ENCODE measurements at regions not wholly inside any gene's neighbourhood (a gene's known extent, or its start where the extent isn't known, plus 50 kb on each side); places are given as distances from the start of the nearest gene placed in this dataset.

DNA sequence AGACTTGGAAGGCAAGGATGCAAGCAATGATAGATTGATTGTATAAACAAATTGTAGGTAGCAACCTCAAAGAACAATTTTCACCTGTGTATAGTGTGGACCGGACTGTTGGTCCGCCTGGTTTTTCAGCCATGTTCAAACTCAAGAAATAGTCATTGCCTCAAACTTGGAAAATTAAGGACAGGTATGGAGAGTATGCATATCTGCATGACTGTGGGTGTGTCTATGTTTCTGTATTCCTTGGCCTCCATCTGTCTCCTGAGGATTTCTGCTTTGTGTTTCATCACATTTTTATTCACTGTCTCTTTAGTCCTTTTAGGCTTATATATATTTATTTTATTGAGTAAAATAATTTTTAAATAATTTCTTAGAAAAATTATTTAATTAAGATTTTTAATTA lies 53.9 kb upstream of the RASA2 start:
- Mint-ChIP-seq H3K4me1 (peaks cover 3% of the 10 kb centered on the region), H3K36me3 (ENCODE audit: low read depth) (peaks cover 5% of the 10 kb centered on the region), H3K9me3 (no peaks in the 10 kb centered on the region), H3K4me3 (no peak overlapping the region), H3K27ac (no peak overlapping the region), H3K27me3 (no peaks in the 10 kb centered on the region)
- ChIA-PET POLR2A (no interaction called here), CTCF (interaction anchor here (1.4 kb wide), 1 partner anchor 16 kb away, joined by 6 read pairs; no protein-coding TSS in a partner anchor)
- no peak for DNase-seq

DNA sequence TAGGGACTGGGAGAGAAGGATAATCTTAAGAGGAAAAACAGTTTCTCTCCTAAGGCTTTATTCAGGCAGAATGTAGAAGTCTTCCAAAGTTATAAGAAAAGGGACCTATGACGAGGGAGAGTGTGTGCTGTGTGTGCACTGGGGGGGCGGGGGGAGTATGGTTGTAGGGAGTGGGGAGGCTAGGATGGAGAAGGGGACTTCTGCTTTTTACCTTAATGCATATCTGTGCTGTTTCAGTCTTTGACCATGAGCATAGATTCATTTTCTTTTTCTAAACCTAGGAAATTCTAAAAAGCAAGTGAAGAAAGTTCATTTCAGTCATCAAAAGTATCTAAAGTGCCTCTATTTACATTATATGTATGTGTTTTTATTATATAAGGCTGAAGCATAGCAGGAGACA lies 52.6 kb upstream of the RASA2 start:
- Mint-ChIP-seq H3K27ac (no peak overlapping the region), H3K4me1 (peaks cover 3% of the 10 kb centered on the region), H3K27me3 (no peaks in the 10 kb centered on the region), H3K4me3 (no peak overlapping the region), H3K36me3 (ENCODE audit: low read depth) (peaks cover 8% of the 10 kb centered on the region), H3K9me3 (no peaks in the 10 kb centered on the region)
- ChIA-PET POLR2A (no interaction called here), CTCF (interaction anchor here (0.7 kb wide), 1 partner anchor 12 kb away, joined by 3 read pairs; no protein-coding TSS in a partner anchor)
- no peak for DNase-seq

DNA sequence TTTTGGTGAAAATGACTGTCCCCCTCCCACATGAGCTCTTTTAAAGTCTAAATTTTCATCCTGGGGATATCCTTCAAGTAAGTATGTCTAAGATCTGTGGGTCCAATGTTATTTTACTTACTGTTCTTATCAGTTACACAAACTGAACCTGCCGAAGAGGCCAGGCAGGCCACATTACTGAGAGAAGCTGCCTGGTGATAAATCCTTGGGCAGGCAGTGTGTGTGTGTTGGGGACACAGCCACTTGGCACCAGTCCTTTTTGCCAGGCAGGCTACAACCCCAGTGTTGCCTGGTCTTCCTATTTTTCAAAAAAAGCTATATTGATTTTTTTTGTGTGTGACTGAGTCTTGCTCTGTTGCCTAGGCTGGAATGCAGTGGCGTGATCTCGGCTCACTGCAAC lies 50.6 kb upstream of the RASA2 start:
- H3K27me3 Mint-ChIP-seq, result no peaks in the 10 kb centered on the region
- H3K36me3 Mint-ChIP-seq (ENCODE audit: low read depth), result peaks cover 8% of the 10 kb centered on the region
- ChIA-PET CTCF (interaction anchor here (1.0 to 4.1 kb wide), 6 partner anchors 11 to 133 kb away, joined by 3 to 28 read pairs (median 4); no protein-coding TSS in a partner anchor), POLR2A (no interaction called here)
- no peak overlapping the region for H3K4me3 Mint-ChIP-seq
- H3K9me3 Mint-ChIP-seq, result no peaks in the 10 kb centered on the region
- H3K27ac Mint-ChIP-seq, result no peak overlapping the region
- peaks cover 3% of the 10 kb centered on the region for H3K4me1 Mint-ChIP-seq
- no peak for DNase-seq

Measured in activated CD4-positive, alpha-beta T cell treated with anti-CD3 and anti-CD28 coated beads, Interleukin-2, amount 10 ng/mL, durations not matched to agents 7 days and 5 days (primary cell).